ENCODE measurements at regions not wholly inside any gene's neighbourhood (a gene's known extent, or its start where the extent isn't known, plus 50 kb on each side); places are given as distances from the start of the nearest gene placed in this dataset.

DNA sequence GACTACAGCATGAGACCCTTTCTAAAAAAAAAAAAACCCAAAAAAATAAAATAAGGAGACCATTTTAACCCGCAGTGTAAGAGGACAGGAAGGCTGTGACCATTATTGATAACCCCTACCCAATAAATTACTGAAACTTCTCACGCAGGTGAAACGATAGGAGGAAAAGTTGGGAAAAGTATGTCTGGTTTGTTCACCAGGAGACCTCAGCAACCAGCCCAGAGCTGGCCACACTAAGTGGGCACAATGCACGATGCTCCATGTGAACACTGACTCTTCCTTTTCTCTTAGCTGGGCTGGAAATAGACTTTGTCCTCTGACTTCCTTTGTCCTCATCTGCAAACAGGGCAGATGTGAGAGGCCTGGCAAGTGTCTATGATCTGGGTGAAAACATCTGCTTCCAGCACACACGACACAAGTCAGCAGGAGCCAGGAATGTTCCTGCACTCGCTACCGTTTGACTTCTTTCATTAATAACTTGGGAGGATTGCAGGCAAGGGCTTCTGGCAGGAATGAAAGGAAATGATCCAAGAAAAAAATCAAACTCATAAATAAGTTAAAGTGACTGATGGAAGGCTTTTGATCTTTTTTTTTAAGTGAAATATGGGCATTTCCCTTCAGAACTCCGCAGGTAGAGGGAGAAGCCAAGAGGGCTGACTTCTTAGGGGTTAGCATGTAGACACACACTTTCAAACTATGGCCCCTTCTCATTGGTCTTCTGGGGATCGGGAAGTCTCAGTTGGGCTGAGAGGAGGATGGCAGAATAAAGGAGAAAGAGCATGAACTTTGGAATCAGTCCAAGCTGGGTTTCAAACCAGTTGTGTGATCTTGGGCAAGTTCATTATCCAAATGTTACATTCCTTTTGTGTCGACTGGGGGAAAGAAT is 137.4 kb upstream of the MYCN start:
- TF ChIP-seq POLR2A (IDR thresholded peaks at IDR 0.05) = no peak
- TF ChIP-seq, protein P1, sequence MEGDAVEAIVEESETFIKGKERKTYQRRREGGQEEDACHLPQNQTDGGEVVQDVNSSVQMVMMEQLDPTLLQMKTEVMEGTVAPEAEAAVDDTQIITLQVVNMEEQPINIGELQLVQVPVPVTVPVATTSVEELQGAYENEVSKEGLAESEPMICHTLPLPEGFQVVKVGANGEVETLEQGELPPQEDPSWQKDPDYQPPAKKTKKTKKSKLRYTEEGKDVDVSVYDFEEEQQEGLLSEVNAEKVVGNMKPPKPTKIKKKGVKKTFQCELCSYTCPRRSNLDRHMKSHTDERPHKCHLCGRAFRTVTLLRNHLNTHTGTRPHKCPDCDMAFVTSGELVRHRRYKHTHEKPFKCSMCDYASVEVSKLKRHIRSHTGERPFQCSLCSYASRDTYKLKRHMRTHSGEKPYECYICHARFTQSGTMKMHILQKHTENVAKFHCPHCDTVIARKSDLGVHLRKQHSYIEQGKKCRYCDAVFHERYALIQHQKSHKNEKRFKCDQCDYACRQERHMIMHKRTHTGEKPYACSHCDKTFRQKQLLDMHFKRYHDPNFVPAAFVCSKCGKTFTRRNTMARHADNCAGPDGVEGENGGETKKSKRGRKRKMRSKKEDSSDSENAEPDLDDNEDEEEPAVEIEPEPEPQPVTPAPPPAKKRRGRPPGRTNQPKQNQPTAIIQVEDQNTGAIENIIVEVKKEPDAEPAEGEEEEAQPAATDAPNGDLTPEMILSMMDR (IDR thresholded peaks at IDR 0.05) = no peak
- WGBS, 2 donors = 61 to 69% methylated on average over 10 of the region's 10 CpGs

GRCh38 chr2:15803543-15804245 is 136.7 kb upstream of the MYCN start:
- no peaks in the 10 kb centered on the region for H3K9me3 ChIP-seq
- 91 to 96% methylated on average over 12 of the region's 12 CpGs for WGBS, 2 donors

More for the DNA sequence above, 137.4 kb upstream of the MYCN start:
- H3K4me3 ChIP-seq (replicated peaks in 1 of 3) = no peak overlapping the region
- no peak for DNase-seq
- intact Hi-C loops (cut with DNase I) = no loop called here
- no peaks in the 10 kb centered on the region for H3K36me3 ChIP-seq
- H3K4me1 ChIP-seq = peaks cover 0 to 5% of the 10 kb centered on the region in 2 donors
- no peak overlapping the region for H3K27ac ChIP-seq
- H3K27me3 ChIP-seq = no peaks in the 10 kb centered on the region
- no peaks in the 10 kb centered on the region for H3K9me3 ChIP-seq

GRCh38 chr2:15804246-15804619 is 136.1 kb upstream of the MYCN start:
- Histone ChIP-seq H3K27ac (no peak overlapping the region), H3K9me3 (no peaks in the 10 kb centered on the region), H3K27me3 (no peaks in the 10 kb centered on the region), H3K36me3 (no peaks in the 10 kb centered on the region), H3K4me1 (peaks cover 0 to under 1% of the 10 kb centered on the region in 2 donors), H3K4me3 (replicated peaks in 1 of 3) (no peak overlapping the region)
- TF ChIP-seq, protein P1 (IDR thresholded peaks at IDR 0.05) = no peak
- TF ChIP-seq POLR2A (IDR thresholded peaks at IDR 0.05) = no peak
- no peak for DNase-seq
- 96 to 100% methylated on average over 1 of the region's 1 CpG for WGBS, 2 donors
- intact Hi-C loops (cut with DNase I) = no loop called here

More at GRCh38 chr2:15803543-15804245, 136.7 kb upstream of the MYCN start:
- intact Hi-C loops (cut with DNase I) = no loop called here
- DNase-seq = no peak
- no peak overlapping the region for H3K4me3 ChIP-seq (replicated peaks in 1 of 3)
- peaks cover 0 to 5% of the 10 kb centered on the region in 2 donors for H3K4me1 ChIP-seq
- no peaks in the 10 kb centered on the region for H3K36me3 ChIP-seq
- TF ChIP-seq, protein P1 (IDR thresholded peaks at IDR 0.05) = no peak
- TF ChIP-seq POLR2A (IDR thresholded peaks at IDR 0.05) = no peak
- no peak overlapping the region for H3K27ac ChIP-seq
- no peaks in the 10 kb centered on the region for H3K27me3 ChIP-seq

DNA sequence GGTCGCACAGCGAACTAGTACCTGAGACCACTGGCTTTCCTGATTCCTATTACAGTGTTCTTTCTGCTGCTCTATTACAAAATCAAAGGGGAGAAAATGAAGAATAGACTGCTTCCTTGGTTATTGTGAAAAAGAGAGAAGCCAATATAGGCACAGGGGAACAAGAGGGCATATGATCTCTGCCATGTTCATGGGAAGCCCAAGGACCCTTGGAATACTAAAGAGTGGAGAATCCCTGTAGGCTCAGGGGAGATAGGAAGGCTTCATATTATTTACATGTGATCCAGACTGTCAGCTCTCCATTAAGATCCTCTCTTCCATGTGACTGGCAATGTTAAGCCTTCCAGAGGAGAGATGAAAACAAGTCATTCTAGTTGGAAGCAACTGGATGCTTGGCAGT is 135.7 kb upstream of the MYCN start:
- Histone ChIP-seq H3K4me1 (no peaks in the 10 kb centered on the region), H3K27ac (no peak overlapping the region), H3K9me3 (no peaks in the 10 kb centered on the region), H3K27me3 (no peaks in the 10 kb centered on the region), H3K4me3 (replicated peaks in 1 of 3) (no peak overlapping the region), H3K36me3 (no peaks in the 10 kb centered on the region)
- 97 to 99% methylated on average over 2 of the region's 2 CpGs for WGBS, 2 donors
- DNase-seq = no peak
- intact Hi-C loops (cut with DNase I) = no loop called here
- TF ChIP-seq, protein P1 (IDR thresholded peaks at IDR 0.05) = no peak
- TF ChIP-seq POLR2A (IDR thresholded peaks at IDR 0.05) = no peak

DNA sequence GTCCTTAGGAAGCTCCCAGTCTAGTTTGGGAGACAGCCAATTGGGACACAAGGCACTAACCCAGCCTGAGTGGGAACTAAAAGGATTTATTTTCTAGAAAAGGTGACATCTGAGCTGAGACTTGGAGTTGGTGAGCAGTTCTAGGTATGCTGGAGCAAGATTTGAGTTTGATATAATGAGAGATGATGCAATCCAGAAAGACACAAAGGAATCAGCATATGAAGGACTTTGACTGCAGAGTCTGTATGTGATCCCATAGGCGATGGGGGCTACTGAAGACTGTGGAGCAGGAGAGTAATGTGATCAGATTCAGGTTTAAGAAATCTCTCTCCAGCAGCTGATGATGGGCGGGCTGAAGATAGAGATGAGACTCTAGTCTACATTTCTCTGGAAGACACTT is 135.1 kb upstream of the MYCN start:
- H3K4me1 ChIP-seq = no peaks in the 10 kb centered on the region
- no peak overlapping the region for H3K4me3 ChIP-seq (replicated peaks in 1 of 3)
- no peaks in the 10 kb centered on the region for H3K27me3 ChIP-seq
- WGBS, 2 donors = 97 to 100% methylated on average over 2 of the region's 2 CpGs
- no peaks in the 10 kb centered on the region for H3K9me3 ChIP-seq
- H3K36me3 ChIP-seq = no peaks in the 10 kb centered on the region
- no peak for DNase-seq
- TF ChIP-seq POLR2A (IDR thresholded peaks at IDR 0.05) = no peak
- TF ChIP-seq, protein P1 (IDR thresholded peaks at IDR 0.05) = no peak
- H3K27ac ChIP-seq = no peak overlapping the region
- intact Hi-C loops (cut with DNase I) = no loop called here

Data from thyroid gland (tissue), 4 donors.